Astrocyte of the spinal cord (primary cell): ENCODE measurements at regions not wholly inside any gene's neighbourhood (a gene's known extent, or its start where the extent isn't known, plus 50 kb on each side); places are given as distances from the start of the nearest gene placed in this dataset.

Experiments
- DNase-seq: peaks from one replicate; pipeline ENCODE4 v3.0.0; 2011; ENCODE audit warnings: low read depth, low spot score
- H3K4me3 ChIP-seq: 2 replicates; pipeline ENCODE4 v1.5.1; 2011; ENCODE audit warnings: low read depth, mild to moderate bottlenecking, low read length, moderate library complexity
- CTCF ChIP-seq: IDR thresholded peaks from 2 replicates; pipeline ENCODE4 v1.5.1; 2012; ENCODE audit warnings: low read depth, mild to moderate bottlenecking, low read length, inconsistent platforms
- in situ Hi-C: cut with HindIII; loops from 2 replicates; pipeline ENCODE4 v1.10.0; 2017; ENCODE audit warnings: low sequenced_read_pairs

- TF ChIP-seq CTCF = no peak
- no peak overlapping the region for H3K4me3 ChIP-seq
- in situ Hi-C loops = no loop called here
Observed at GRCh38 chr3:69563981-69564380, 175.3 kb upstream of the MITF start.

GRCh38 chr3:69563151-69563550, 176.1 kb upstream of the MITF start:
- in situ Hi-C loops = no loop called here
- no peak for DNase-seq
- no peak overlapping the region for H3K4me3 ChIP-seq
- no peak for TF ChIP-seq CTCF

More at GRCh38 chr3:69563981-69564380, 175.3 kb upstream of the MITF start:
- DNase-seq = no peak

DNA sequence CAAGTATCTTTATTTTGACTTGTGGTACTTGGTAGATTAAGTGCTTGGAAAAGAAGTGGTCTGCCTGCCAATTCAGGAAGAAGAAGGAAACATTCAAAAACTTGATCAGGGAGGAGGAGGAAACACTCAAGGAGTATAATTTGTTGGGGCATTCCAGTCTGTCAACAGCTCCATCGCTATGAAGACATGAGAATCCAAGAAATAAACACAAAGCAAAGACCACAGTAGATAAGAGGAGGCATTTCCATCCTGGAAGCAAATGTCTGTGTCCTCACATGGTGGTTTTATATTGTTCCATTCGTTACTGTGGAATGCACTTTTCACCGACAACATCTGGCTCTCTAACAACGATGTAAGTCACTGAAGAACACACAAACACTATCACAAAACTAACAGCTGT, 176.1 kb upstream of the FRMD4B start:
- H3K4me3 ChIP-seq = no peak overlapping the region
- no peak for TF ChIP-seq CTCF
- in situ Hi-C loops = no loop called here
- no peak for DNase-seq

DNA sequence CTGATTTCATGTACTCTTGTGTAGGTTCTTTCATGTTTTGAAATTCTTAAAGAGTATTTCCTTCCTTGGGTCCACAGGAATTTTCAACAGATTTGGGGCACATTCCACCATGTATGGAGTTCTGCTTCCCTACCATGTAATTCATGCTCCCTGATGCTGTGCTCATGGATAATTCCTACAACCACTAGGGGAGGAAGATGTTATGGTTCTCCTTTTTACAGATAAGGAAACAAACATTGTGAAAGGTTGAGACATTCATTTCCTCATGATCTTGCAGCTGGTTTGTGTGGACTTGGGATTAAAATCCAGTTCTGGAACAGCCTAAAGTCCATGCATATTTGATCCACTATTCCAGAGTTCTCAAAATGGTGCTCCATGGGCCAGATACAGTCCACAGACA, 174.9 kb upstream of the FRMD4B start:
- no peak for TF ChIP-seq CTCF
- no peak overlapping the region for H3K4me3 ChIP-seq
- DNase-seq = no peak
- in situ Hi-C loops = no loop called here

DNA sequence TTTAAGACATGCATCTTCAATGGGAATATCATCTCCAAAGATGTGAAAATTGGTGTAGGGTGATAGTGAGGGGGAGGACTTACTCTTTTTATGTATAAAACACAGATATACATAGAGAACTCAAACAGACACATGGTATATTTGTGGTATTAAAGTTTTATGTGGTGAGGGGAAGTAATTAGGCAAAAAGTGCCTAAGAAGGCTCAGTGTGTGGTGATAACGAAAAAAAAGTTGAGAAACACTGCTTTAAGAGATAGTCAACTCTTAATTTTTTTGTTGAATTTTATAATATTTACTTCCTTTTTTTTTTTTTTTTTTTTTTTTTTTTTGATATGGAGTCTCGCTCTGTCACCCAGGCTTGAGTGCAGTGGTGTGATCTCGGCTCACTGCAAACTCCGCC, 174.2 kb upstream of the FRMD4B start:
- in situ Hi-C loops = no loop called here
- no peak for TF ChIP-seq CTCF

DNA sequence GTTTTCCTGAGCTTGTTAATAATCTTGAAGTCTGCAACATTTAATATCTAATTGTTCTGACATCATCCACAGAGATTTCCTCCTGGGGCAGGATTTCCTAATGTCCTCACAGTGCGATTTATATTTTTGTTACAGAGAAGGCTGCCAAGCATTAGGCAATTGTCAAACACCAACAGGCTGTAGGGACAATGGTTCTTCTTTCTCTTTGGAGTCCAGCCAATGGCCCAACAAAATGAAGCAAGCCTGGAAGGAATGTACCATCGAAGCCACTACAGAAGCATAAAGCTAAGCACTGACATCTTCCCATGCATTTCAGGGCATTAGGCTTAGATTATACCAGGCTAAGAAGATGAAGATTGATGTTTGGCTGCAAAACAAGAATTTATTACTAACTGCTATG, 173.0 kb upstream of the FRMD4B start:
- no peak overlapping the region for H3K4me3 ChIP-seq
- TF ChIP-seq CTCF = no peak
- DNase-seq = peak; percentile 21
- in situ Hi-C loops = no loop called here

More for the DNA sequence above, 174.2 kb upstream of the FRMD4B start:
- no peak for DNase-seq
- no peak overlapping the region for H3K4me3 ChIP-seq

DNA sequence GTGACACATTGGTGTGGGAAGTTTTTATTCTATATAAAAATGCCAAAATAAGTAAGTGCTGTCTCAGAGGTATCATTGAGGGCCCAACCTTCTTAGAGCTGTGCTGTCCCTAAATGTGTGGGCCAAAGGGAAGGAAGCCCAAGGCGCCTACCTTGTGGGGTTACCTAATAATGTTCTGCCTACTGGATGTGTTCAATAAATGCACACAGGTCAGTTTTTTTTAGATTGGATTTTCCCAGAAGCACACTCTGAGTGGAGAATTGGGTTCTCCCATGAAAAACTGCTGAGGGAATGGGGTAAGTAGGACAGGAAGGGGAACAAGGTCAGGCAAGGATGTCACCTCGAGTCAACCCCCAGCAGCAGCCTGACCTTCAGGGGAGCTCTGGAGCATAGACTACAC, 168.7 kb upstream of the FRMD4B start:
- no peak overlapping the region for H3K4me3 ChIP-seq
- no peak for DNase-seq
- TF ChIP-seq CTCF = no peak
- in situ Hi-C loops = no loop called here
